Spleen (tissue), 7 donors: ENCODE measurements at regions not wholly inside any gene's neighbourhood (a gene's known extent, or its start where the extent isn't known, plus 50 kb on each side); places are given as distances from the start of the nearest gene placed in this dataset.

ENCODE experiments used
- CTCF ChIP-seq, 11 experiments: fragments of 200-600 bp in 7 of 11; fragments of 450-650 bp in 4 of 11; sonication (generic) in 4 of 11; IDR thresholded peaks in 8 of 11; conservative IDR thresholded peaks in 3 of 11; 1 replicate in 7 of 11; 2 replicates in 4 of 11; pipeline versions ENCODE4 v1.4.0 to v1.8.0; 2016 to 2021; ENCODE audit warnings: antibody characterized with exemption in 11 of 11, inconsistent platforms in 4 of 11, mild to moderate bottlenecking in 1 of 11
- POLR2A ChIP-seq, 3 donors: fragments of 450-650 bp; IDR thresholded peaks; one replicate each; pipeline ENCODE4 v1.5.1; 2017; ENCODE audit warnings: antibody characterized with exemption in 3 of 3, mild to moderate bottlenecking in 1 of 3
- donor health status: DM: no; HTN: no; CAD: no; lungs with moderate emphysema.
- donor health status: DM: no; HTN: no; CAD: no.
- donor health status: DM: no; HTN: no; CAD: no.

GRCh38 chr2:60152226-60152833 is 401.1 kb downstream of the BCL11A start:
- TF ChIP-seq CTCF (IDR thresholded peaks at IDR 0.05 in 8 of 11, conservative IDR thresholded peaks at IDR 0.05 in 3 of 11) = peak; percentile 33 to 80 (median 67)
- TF ChIP-seq POLR2A (IDR thresholded peaks at IDR 0.05) = no peak
